ENCODE measurements at regions not wholly inside any gene's neighbourhood (a gene's known extent, or its start where the extent isn't known, plus 50 kb on each side); places are given as distances from the start of the nearest gene placed in this dataset.
"Not testable (repeated sequence)": the region's sequence is repeated elsewhere in the genome, so short reads cannot be mapped to it uniquely, and the experiment has no call there.

DNA sequence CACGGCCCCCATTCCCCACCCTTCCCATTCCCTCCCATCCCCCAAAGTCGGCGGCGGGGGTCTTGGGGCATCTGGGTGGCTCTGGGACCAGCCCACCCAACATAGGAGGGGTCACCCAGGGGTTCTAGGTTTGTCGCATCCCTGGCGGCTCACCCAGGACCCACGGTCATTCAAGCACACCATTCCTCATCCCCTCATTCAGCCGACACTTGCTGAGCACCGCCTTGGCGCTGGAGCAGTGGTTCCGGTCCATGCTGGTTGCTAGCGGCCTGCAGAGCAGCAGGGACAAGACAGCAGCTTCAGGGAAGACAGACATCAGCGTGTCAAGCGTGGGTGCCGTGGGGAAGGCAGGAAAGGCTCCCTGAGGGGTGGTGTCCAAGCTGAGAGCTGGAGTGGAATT is 50.5 kb upstream of the OTOS start:
- no peak for DNase-seq (ENCODE audit: insufficient read length, low spot score)
- FAIRE-seq: no peak
- TF ChIP-seq TAF1 (IDR thresholded peaks at IDR 0.05; ENCODE audit: low read depth, low read length) (no peak), POLR2A (IDR thresholded peaks at IDR 0.05; ENCODE audit: low read depth, low read length) (no peak), SPI1 (IDR thresholded peaks at IDR 0.05; ENCODE audit: low read depth, low read length) (no peak), POU2F2 (IDR thresholded peaks at IDR 0.05; ENCODE audit: low read depth, low read length) (no peak), POLR2AphosphoS5 (IDR thresholded peaks at IDR 0.05; ENCODE audit: low read depth, low read length) (no peak), PAX5 (IDR thresholded peaks at IDR 0.05; ENCODE audit: insufficient read depth, low read length, severe bottlenecking) (no peak)

DNA sequence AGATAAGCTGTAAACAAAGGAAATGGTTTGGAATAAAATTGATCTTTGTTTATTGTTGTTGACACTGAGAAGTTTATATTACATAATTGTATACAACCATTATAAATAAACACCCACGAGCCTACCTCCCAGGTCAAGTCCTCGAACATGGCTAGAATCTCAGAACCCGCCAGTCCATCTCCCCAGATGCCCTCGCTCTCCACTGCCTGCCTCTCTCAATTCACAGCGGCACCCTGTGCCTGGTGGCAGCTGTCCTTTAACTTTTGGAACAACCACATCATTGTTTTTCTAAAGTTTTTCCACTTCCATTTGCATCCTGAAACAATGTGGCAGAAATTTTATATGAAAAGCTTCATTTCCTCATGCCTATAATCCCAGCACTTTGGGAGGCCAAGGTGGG is 52.2 kb upstream of the OTOS start:
- FAIRE-seq: no peak
- TF ChIP-seq POLR2AphosphoS5 (IDR thresholded peaks at IDR 0.05; ENCODE audit: low read depth, low read length) (no peak), TAF1 (IDR thresholded peaks at IDR 0.05; ENCODE audit: low read depth, low read length) (no peak), SPI1 (IDR thresholded peaks at IDR 0.05; ENCODE audit: low read depth, low read length) (no peak), POU2F2 (IDR thresholded peaks at IDR 0.05; ENCODE audit: low read depth, low read length) (no peak), PAX5 (IDR thresholded peaks at IDR 0.05; ENCODE audit: insufficient read depth, low read length, severe bottlenecking) (no peak), POLR2A (IDR thresholded peaks at IDR 0.05; ENCODE audit: low read depth, low read length) (no peak)
- no peak for DNase-seq (ENCODE audit: insufficient read length, low spot score)

- DNase-seq (ENCODE audit: insufficient read length, low spot score); FAIRE-seq: not testable (repeated sequence)
Measured at GRCh38 chr2:240194341-240194762, 53.9 kb upstream of the OTOS start.

DNA sequence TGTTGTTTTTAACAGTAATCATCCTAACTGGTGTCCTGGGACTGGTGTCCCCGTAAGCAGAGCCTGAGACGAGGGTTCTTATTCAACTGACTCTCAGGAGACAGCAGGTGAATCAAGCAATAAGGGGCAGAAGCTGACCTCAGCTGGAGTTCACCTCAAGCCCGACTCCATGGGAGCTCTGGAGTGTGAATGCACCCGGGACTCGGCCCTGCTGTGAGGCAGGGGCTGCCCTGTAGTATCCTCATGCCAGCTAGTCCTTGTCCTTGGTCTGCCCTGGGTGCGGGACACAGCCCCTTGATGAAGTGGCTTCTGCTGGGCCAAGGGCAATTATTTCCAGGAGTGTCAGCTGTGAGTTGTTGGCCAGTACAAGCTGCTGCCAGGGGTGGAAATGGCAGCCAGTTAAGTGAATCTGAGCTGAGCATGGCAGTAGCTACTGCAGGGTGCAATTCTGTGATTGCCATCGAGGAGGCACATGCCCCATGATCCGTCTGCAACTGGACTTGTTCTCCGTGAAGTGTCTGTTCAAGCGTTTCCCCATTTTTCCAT is 54.9 kb upstream of the OTOS start:
- no peak for TF ChIP-seq POLR2A (IDR thresholded peaks at IDR 0.05; ENCODE audit: low read depth, low read length)
- no peak for TF ChIP-seq POU2F2 (IDR thresholded peaks at IDR 0.05; ENCODE audit: low read depth, low read length)
- TF ChIP-seq TAF1 (IDR thresholded peaks at IDR 0.05; ENCODE audit: low read depth, low read length): no peak
- TF ChIP-seq POLR2AphosphoS5 (IDR thresholded peaks at IDR 0.05; ENCODE audit: low read depth, low read length): no peak
- TF ChIP-seq SPI1 (IDR thresholded peaks at IDR 0.05; ENCODE audit: low read depth, low read length): no peak
- TF ChIP-seq PAX5 (IDR thresholded peaks at IDR 0.05; ENCODE audit: insufficient read depth, low read length, severe bottlenecking): no peak
- FAIRE-seq (no peak), DNase-seq (ENCODE audit: insufficient read length, low spot score) (no peak)

DNA sequence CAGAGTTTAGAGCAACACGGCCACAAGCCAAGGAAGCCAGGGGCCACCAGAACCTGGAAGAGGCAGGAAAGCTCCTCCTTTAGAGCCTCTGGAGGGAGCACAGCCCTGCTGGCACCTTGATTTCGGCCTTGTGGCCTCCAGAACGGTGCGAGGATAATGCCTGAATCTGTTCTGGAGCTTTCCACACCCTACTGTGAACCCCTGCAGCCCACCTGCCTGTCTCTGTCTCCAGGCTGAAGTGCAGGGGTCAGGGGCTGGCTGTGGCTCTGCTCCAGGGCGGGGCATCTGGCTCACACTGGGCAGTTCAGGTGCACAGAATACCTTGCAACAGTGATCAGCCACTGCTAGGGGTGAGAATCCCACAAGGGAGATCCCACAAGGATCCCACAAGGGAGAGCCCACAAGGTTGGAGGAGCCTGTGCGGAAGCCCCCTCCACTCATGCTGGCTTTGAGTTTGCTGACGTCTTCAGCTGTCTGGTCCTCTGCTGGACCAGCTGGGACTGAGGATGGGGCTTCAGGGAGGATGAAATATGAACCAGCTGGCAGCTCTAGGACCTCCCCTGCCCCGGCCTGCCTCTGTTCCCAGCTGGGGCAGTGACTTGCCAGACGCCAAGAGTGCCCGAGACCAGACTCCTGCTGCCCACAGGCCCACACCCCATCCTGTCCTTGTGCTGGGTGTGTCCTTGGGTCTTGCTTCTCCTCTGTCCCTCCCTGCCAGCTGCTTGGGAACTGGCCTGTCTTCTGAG is 56.4 kb upstream of the OTOS start:
- DNase-seq (ENCODE audit: insufficient read length, low spot score) (no peak), FAIRE-seq (no peak)
- TF ChIP-seq POLR2AphosphoS5 (IDR thresholded peaks at IDR 0.05; ENCODE audit: low read depth, low read length): no peak
- TF ChIP-seq POLR2A (IDR thresholded peaks at IDR 0.05; ENCODE audit: low read depth, low read length): no peak
- TF ChIP-seq PAX5 (IDR thresholded peaks at IDR 0.05; ENCODE audit: insufficient read depth, low read length, severe bottlenecking): no peak
- no peak for TF ChIP-seq TAF1 (IDR thresholded peaks at IDR 0.05; ENCODE audit: low read depth, low read length)
- no peak for TF ChIP-seq SPI1 (IDR thresholded peaks at IDR 0.05; ENCODE audit: low read depth, low read length)
- no peak for TF ChIP-seq POU2F2 (IDR thresholded peaks at IDR 0.05; ENCODE audit: low read depth, low read length)

DNA sequence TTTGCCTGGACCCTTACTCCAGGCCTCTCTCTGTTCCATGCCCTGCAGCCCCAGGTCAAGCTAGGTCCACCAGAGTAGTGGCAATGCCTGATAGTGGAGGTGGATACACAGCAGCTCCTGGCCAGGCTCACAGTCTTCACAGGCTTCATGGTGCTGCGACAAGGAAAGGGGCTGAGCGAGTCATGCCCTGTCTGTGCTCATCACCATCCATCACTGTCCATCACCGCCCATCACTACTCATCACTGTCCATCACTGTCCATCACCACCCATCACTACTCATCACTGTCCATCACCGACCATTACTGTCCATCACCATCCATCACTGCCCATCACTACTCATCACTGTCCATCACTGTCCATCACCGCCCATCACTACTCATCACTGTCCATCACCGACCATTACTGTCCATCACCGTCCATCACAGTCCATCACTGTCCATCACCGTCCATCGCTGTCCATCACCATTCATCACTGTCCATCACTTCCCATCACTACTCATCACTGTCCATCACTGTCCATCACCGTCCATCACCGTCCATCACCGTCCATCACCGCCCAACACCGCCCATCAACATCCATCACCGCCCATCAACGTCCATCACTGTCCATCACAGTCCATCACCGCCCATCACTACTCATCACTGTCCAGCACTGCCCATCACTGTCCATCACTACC is 57.1 kb upstream of the OTOS start:
- TF ChIP-seq POLR2AphosphoS5 (IDR thresholded peaks at IDR 0.05; ENCODE audit: low read depth, low read length) (no peak), TAF1 (IDR thresholded peaks at IDR 0.05; ENCODE audit: low read depth, low read length) (no peak), POLR2A (IDR thresholded peaks at IDR 0.05; ENCODE audit: low read depth, low read length) (no peak), SPI1 (IDR thresholded peaks at IDR 0.05; ENCODE audit: low read depth, low read length) (no peak)
- DNase-seq (ENCODE audit: insufficient read length, low spot score) (no peak), FAIRE-seq (peak; percentile 66)

GRCh38 chr2:240198226-240198625 is 57.8 kb upstream of the OTOS start:
- FAIRE-seq: peak; percentile 20
- no peak for DNase-seq (ENCODE audit: insufficient read length, low spot score)
- TF ChIP-seq POU2F2 (IDR thresholded peaks at IDR 0.05; ENCODE audit: low read depth, low read length) (no peak), POLR2AphosphoS5 (IDR thresholded peaks at IDR 0.05; ENCODE audit: low read depth, low read length) (no peak), POLR2A (IDR thresholded peaks at IDR 0.05; ENCODE audit: low read depth, low read length) (no peak), PAX5 (IDR thresholded peaks at IDR 0.05; ENCODE audit: insufficient read depth, low read length, severe bottlenecking) (no peak), TAF1 (IDR thresholded peaks at IDR 0.05; ENCODE audit: low read depth, low read length) (no peak), SPI1 (IDR thresholded peaks at IDR 0.05; ENCODE audit: low read depth, low read length) (no peak)

DNA sequence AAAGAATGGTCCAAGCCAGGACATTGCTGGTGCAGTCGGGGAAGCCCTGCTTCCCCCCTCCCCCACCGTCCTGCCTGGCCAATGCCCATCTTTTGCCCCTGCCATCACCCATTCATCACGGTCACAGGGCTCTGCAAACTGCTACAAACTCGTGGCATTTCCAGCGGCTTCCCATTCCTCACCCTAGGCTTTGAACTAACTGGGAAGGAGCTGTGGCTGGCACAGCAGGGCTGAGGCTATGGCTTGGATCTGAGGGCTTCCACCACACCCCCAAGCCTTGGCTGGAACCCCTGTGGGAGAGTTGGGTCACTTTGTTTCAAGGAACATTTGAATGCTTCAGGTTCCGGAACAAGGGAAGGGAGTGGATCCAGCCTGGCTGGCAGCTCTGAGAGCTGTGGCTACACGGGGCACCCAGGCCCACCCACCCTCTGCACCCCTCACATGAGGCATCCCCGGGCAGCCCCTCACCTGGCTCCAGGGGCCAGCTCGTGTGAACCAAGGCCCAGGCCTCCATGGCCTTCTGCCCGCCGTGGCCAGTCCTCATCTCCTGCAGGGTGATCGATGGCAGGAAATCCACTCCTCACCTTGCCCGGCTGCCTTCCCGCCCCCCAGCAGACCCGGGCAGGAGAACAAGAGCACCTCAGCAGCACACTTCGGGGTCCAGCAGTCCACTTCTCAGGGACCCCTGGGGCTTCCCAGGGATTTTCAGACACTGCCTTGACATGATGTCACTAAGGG is 58.8 kb upstream of the OTOS start:
- no peak for FAIRE-seq
- no peak for DNase-seq (ENCODE audit: insufficient read length, low spot score)
- TF ChIP-seq PAX5 (IDR thresholded peaks at IDR 0.05; ENCODE audit: insufficient read depth, low read length, severe bottlenecking) (no peak), SPI1 (IDR thresholded peaks at IDR 0.05; ENCODE audit: low read depth, low read length) (no peak), POLR2AphosphoS5 (IDR thresholded peaks at IDR 0.05; ENCODE audit: low read depth, low read length) (no peak), POU2F2 (IDR thresholded peaks at IDR 0.05; ENCODE audit: low read depth, low read length) (no peak), POLR2A (IDR thresholded peaks at IDR 0.05; ENCODE audit: low read depth, low read length) (no peak), TAF1 (IDR thresholded peaks at IDR 0.05; ENCODE audit: low read depth, low read length) (no peak)
